ENCODE measurements at regions not wholly inside any gene's neighbourhood (a gene's known extent, or its start where the extent isn't known, plus 50 kb on each side); places are given as distances from the start of the nearest gene placed in this dataset.

GRCh38 chr9:108544866-108545265, 310.9 kb downstream of the ACTL7B start:
- Histone ChIP-seq H3K9ac (ENCODE audit: insufficient read depth, low read depth, low read length) (no peak overlapping the region), H4K20me1 (ENCODE audit: insufficient read depth, low read length) (no peaks in the 10 kb centered on the region), H3K79me2 (ENCODE audit: insufficient read depth, low read length) (no peaks in the 10 kb centered on the region), H3K27me3 (ENCODE audit: control insufficient read depth in 1 of 2, insufficient read depth in 2 of 2, low read length in 2 of 2) (peaks cover 0 to 4% of the 10 kb centered on the region in 2 experiments; a peak in 1 of 5 replicates), H3K4me2 (ENCODE audit: low read depth, low read length) (no peak overlapping the region), H3K9me3 (ENCODE audit: low read length) (no peaks in the 10 kb centered on the region), H3K27ac (ENCODE audit: extremely low read length, insufficient read depth, low read length) (no peak overlapping the region), H3K36me3 (replicated peaks in 1 of 2; ENCODE audit: control insufficient read depth in 1 of 2, insufficient read depth in 2 of 2, low read length in 2 of 2) (no peaks in the 10 kb centered on the region), H2AFZ (ENCODE audit: low read length) (no peak overlapping the region), H3K4me3 (replicated peaks in 1 of 3; ENCODE audit: insufficient read depth in 1 of 3, low read depth in 2 of 3, low read length in 3 of 3) (no peak overlapping the region), H3K4me1 (ENCODE audit: insufficient read depth, low read length) (no peaks in the 10 kb centered on the region)
- TF ChIP-seq ELF1 (CRISPR knock-in tag; IDR thresholded peaks at IDR 0.05) = no peak
- TF ChIP-seq ZFP91 (CRISPR knock-in tag; IDR thresholded peaks at IDR 0.05; ENCODE audit: borderline replicate concordance) = no peak
- no peak for TF ChIP-seq ZKSCAN8 (CRISPR knock-in tag; IDR thresholded peaks at IDR 0.05; ENCODE audit: borderline replicate concordance)
- no peak for TF ChIP-seq ZNF276 (CRISPR knock-in tag; IDR thresholded peaks at IDR 0.05; ENCODE audit: low read depth)
- TF ChIP-seq ZNF775 (CRISPR knock-in tag; IDR thresholded peaks at IDR 0.05; ENCODE audit: borderline replicate concordance) = no peak
- TF ChIP-seq HIVEP1 (CRISPR knock-in tag; IDR thresholded peaks at IDR 0.05) = no peak
- TF ChIP-seq PATZ1 (CRISPR knock-in tag; IDR thresholded peaks at IDR 0.05) = no peak
- TF ChIP-seq YY1 (IDR thresholded peaks at IDR 0.05; ENCODE audit: insufficient read depth, insufficient replicate concordance, low read depth, low read length) = no peak
- no peak for TF ChIP-seq MAF1 (CRISPR knock-in tag; IDR thresholded peaks at IDR 0.05; ENCODE audit: borderline replicate concordance)
- BruUV-seq (replicated peaks) = no TSS peak
- ChIA-PET POLR2A (no interaction called here), CTCF (ENCODE audit: low intra/inter-chr PET ratio, low total read pairs) (no interaction called here)
- intact Hi-C loops (cut with micrococcal nuclease; ENCODE audit: unreplicated experiment) (no loop called here), in situ Hi-C loops (cut with HindIII; ENCODE audit: extremely low pct_ligation_motif_present, low pct_unique_long_range_greater_than_20kb) (no loop called here)
- no peak for DNase-seq (ENCODE audit: low spot score)
- no peak for ATAC-seq
- WGBS (ENCODE audit: low lambda C conversion rate) = 2% methylated on average over 2 of the region's 2 CpGs
- no peak for FAIRE-seq

All from HepG2 (cell line).